Activated CD4-positive, alpha-beta T cell treated with anti-CD3 and anti-CD28 coated beads, Interleukin-2, amount 50 U/mL, for 16 hours (primary cell): ENCODE measurements at regions not wholly inside any gene's neighbourhood (a gene's known extent, or its start where the extent isn't known, plus 50 kb on each side); places are given as distances from the start of the nearest gene placed in this dataset.

Source experiments
- DNase-seq: peaks from one replicate; pipeline ENCODE4 v3.0.0-alpha.2; 2020

- DNase-seq: no peak
These were observed 86.3 kb upstream of the STEAP1B start for GRCh38 chr7:22586101-22586785.

DNA sequence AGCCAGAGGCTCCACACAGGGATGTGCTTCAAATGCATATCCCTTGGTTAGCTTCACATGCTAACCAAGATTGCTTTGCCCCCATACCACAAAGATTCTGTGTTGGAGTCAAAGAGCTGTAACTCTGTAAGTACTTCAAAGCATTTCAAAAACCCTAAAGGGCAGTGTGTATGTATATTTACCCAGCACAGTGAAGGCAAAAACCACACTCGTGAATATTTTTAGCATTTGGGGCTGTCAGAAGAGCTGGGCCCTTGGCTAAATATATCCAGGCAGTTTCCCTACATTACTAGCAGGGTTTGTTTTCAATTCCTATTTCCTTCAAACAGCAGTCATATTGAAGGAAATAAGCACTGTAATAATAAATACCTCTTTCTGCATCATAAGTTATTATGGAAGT, 84.2 kb upstream of the STEAP1B start:
- DNase-seq: no peak

DNA sequence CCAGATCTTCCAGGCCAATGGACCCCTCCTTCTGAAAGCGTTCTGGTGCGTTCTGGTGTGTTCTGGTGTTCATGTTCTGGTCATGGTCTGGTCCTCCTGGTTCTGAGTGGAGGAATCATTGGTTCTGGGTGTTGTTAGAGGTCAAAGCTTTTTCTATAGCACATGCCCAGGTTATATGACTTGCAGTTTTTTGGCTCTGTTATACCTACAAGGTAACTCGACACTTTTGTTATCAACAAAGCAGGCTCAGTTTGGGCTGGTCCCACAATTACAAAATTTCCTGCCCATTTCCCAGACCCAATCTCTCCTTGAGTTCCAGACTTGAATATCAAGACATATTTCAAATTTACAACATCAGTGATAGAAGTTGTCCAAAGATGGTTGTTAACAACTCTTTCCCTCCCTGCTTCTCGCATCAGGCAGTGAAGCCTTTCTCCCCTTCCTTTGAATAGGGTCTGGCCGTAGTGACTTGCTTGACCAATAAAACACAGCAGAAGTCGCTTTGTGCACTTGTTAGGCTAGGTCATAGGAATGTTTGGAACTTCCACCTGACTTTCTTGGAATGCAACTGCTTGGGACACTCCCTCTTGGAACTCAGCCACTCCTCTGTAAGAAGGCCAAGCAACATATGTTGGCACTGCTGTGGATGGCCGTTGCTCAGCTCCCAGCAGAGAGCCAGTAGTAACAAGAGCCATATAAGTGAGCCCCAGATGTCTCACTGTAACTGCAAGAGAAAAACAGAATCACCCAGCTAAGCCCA, 83.1 kb upstream of the STEAP1B start:
- DNase-seq: no peak

DNA sequence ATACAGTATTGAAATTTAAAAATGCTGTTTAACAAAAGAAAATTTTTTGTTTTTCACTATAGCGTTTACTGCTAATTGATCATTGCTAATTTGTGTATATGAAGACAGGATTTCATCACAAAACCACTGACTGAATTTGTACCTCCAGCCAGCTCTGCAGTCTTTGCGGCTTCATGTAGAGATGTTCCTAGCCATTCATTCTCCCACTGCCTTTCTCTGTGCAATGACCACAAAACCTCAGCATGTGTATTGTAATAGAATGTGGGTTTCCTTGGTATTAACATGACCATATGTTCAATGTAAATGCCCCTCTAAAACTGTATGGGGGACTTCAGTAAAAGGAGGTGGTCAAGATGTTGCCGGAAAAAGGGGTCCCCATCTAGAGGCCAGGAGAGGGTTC, 81.1 kb upstream of the STEAP1B start:
- DNase-seq: no peak

DNA sequence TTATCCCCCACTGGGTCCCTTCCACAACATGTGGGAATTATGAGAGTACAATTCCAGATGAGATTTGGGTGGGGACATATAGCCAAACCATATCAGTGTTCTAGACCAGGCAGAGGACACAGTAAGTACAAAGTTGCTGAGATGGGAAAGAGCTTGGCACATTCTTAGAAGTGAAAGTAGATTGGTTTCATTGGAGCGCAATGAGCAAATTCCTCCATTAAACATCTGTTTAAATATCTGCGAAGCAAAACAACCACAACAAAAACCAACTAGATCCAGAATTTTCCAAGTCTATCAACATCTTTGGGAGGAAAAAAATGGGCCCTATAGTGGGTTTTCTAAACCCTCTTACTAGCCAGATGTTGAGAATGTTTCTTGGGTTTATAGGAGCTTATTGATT, 80.0 kb upstream of the STEAP1B start:
- DNase-seq: no peak

DNA sequence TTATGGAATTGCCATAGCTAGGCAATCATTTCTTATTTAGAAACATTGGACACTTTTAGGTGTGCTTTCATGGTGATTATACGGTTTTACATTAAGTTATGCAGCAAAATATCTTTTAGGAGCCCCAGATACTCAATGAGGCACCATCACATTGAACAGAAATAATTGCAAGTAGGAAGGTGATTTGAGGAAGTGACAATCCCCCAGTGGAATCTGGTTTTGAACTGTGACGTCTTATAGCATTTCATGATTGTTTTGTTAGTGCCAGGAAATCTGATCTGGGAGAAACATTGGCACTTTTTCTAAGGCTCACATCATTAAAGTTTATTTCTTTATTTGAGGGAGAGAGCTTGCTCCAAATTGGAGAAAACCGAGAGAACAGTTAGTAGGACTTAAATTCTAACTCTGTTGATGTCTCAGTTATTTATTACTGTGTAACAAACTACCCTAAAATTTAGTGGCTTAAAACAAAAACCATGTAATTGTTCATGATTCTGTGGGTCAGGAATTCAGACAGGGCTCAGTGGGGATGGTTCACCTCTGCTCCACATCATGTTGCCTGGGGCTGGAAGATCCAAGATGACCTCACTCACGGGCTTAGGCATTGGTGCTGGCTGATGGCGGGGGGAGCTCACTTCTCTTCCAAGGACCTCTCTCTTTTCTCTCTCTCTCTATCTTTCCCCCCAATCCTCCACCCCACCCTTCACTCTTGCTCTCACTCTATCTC, 78.2 kb upstream of the STEAP1B start:
- no peak for DNase-seq

DNA sequence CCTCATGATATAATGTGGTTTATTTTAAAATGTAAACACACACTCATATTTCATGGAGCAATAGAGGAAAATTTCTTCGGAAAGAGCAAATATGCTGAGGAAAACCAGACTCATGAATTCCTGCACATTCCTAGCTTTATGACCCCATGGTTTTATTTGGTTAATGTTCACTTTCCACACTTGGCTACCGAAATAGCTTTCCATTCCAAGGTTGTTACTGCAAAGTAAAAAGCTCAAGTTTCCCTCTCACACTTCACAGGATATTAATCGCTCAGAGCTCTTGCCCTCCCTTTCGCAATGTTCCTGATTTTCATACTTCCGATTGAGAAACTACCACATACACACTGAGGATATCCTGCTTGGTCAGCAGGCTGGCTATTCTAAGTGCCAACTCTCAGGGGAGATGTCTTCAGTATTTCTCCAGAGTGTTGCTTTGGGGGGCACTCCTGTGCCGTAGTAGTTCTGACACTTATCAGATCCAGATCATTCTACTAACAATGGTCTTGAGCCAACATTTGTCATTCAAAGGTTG, 77.5 kb upstream of the STEAP1B start:
- DNase-seq: no peak

- no peak for DNase-seq
These were observed 76.9 kb upstream of the STEAP1B start for GRCh38 chr7:22576612-22577469.

- DNase-seq: no peak
These were observed 74.9 kb upstream of the STEAP1B start for GRCh38 chr7:22574754-22575520.

GRCh38 chr7:22572937-22573336, 72.9 kb upstream of the STEAP1B start:
- DNase-seq: no peak

DNA sequence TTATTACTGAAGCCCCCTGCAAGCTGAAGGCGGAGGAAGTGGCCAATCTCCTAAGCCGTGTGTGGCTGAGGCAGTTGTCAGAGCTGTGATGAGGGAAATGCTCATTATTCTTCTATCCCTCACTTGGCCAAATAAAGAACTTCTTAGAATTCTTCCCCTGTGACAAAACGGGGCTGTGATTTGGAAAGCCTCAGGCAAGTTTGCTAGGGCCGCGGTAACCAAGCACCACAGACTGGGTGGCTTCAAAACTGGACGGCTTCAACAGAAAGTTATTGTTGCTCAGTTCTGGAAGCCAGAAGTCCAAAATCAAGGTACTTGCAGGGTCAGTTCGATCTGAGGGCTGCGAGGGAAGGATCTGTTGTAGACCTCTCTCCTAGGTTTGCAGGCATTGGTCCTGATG, 72.3 kb upstream of the STEAP1B start:
- DNase-seq: no peak

DNA sequence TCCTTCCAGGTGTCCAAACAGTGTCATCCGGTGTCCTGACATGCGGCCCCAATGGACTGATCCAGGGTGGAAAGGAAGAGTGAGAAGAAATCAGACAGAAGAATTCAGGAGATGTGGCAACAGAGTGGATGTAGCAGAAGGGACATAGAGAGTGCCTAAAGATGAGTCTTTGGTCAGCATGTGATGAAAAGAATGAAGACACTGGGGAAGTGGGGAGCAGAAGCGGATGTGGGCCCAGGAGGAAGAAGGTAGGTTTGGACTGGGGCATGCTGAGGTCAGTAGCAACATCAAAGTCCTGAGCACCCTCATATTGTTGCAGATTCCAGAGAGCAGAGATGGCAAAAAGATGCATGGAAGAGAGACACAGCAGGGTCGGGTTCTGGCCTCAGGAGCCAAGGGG, 71.8 kb upstream of the STEAP1B start:
- no peak for DNase-seq

DNA sequence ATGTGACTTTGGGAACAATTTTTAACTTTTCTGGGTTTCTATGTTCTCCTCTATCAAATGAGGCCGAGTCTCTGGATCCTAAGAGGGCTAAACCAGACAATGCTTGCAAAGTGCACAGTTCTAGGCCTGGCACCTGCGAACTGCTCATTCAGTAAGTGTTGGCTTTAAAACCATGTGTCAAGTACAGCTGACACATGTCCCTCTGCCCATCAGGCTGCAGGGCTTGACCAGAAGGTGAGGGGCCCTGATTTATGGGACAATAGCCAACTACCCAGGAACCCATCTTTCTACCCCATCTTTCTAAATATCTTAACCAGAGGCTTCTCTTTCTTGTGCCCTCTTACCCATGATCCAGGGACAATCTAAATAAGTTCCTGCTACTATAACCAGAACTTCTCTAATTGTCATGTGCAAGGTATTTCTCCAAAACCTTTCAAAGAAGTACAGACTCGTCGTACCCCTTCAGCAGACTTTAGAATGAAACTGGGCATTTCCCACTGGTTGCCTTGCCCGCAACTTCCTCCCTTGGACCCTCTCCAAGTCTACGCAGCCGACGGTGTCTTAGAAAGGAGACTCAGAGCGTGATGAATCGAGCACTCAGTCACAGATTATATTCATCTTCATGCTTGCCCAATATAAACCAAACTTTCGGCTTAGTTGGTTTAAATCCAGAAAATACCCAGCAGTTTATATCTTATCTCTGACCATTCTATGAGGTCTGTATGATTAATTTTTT, 69.8 kb upstream of the STEAP1B start:
- no peak for DNase-seq

GRCh38 chr7:22566592-22566991, 66.6 kb upstream of the STEAP1B start:
- no peak for DNase-seq

DNA sequence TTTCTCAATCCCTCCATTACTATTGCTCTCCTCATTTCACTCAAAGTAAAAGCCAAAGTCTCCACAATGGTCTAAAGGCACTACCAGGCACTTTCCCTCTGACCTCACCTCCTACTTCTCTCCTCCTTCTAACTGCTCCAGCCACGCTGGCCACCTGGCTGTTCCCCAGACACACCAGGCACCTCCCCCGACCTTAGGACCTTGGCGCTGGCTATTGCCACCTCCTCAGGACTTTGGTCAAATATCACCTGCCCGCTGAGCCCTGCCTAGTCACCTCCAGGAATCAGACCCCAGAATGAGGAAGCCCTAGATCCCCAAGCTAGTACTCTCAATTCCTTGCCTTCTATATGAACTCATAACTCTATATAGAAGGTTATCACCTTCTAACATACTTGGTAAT, 66.2 kb upstream of the STEAP1B start:
- no peak for DNase-seq

GRCh38 chr7:22565315-22565811, 65.4 kb upstream of the STEAP1B start:
- peak; percentile 49 for DNase-seq

DNA sequence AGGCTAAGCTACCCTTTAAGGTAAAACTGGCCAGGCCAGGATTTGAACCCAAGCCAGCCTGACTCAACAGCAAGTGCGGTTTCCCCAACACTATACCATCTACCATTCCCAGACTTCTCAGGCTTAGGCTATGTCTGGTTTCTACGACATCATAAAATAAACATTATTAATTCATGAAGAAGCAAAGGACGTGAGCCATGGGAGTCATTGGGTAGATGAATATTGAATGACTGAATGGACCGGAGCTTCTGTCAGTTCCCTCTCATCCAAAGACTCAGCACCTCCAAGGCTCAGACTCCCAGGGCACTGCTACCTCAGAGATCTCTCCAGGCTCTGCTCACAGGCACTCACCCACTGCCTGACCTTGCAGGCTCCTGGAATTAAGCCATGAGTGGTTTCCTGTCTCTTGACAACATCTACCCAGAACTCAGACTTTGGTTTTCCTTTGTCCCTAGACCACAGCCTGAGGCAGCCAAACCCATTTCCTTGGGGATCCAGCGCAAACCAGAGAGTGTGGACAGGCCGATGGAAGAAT, 64.6 kb upstream of the STEAP1B start:
- no peak for DNase-seq

DNA sequence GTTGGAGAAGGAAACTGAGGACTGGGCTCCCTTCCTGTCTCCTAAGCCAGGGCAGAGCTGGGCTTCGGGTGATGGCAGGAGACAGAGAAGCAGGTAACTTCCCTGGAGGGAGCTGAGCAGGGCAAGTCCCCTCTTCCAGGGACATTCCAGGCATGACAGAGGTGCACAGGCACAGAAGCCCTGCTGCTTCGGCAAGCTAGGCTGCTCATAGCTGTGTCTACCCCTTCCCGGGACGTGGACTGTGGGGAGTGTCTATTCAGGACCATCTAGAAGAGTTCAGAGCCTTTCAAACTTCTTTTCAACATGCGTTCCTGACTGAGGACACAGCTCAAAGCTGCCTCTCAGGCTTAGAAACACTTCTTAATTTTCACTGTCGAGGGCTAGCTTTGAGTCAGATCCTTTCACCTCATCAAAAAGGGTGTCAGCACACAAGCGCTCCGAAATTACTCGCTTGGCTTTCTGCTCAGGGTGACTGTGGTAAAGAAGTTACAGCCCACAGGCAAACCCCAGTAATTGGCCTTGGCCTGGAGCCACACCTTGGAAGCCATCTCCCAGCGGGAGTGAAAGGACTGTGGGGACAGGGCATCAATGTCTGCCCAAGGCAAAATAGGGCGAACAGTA, 63.7 kb upstream of the STEAP1B start:
- DNase-seq: peak; percentile 88

- DNase-seq: no peak
These were observed 63.1 kb upstream of the STEAP1B start for GRCh38 chr7:22563032-22563501.
